Vagina (tissue), 2 donors: ENCODE measurements at regions not wholly inside any gene's neighbourhood (a gene's known extent, or its start where the extent isn't known, plus 50 kb on each side); places are given as distances from the start of the nearest gene placed in this dataset.

Source experiments
- DNase-seq, 2 donors: peaks; one replicate each; pipeline ENCODE4 v3.0.0-alpha.2; 2017; ENCODE audit errors: extremely low spot score in 2 of 2
- H3K27ac ChIP-seq: fragments of 200-600 bp; sonication (generic); one replicate; pipeline ENCODE4 v1.5.1; 2019
- H3K27me3 ChIP-seq: fragments of 200-600 bp; sonication (generic); one replicate; pipeline ENCODE4 v1.5.1; 2019
- H3K36me3 ChIP-seq, 2 donors: fragments of 200-600 bp; sonication (generic); one replicate each; pipeline ENCODE4 v1.5.1; 2017 to 2019
- H3K4me1 ChIP-seq: fragments of 200-600 bp; sonication (generic); one replicate; pipeline ENCODE4 v1.5.1; 2019
- H3K4me3 ChIP-seq, 2 donors: fragments of 200-600 bp; sonication (generic); 1 replicate in 1 of 2; 2 replicates in 1 of 2; pipeline ENCODE4 v1.5.1; 2016 to 2019
- H3K9me3 ChIP-seq: fragments of 200-600 bp; sonication (generic); one replicate; pipeline ENCODE4 v1.5.1; 2019
- CTCF ChIP-seq, 3 experiments: fragments of 450-650 bp in 2 of 3; fragments of 200-600 bp in 1 of 3; sonication (generic) in 1 of 3; IDR thresholded peaks; one replicate each; pipeline ENCODE4 v1.5.1; 2017 to 2019; ENCODE audit warnings: antibody characterized with exemption in 3 of 3, mild to moderate bottlenecking in 2 of 3, moderate library complexity in 2 of 3
- POLR2A ChIP-seq, 2 donors: fragments of 450-650 bp; IDR thresholded peaks; one replicate each; pipeline ENCODE4 v1.6.1; 2017; ENCODE audit warnings: antibody characterized with exemption in 2 of 2, mild to moderate bottlenecking in 2 of 2, moderate library complexity in 2 of 2
- POLR2AphosphoS5 ChIP-seq, 2 donors: sonication (generic); formaldehyde crosslinking; IDR thresholded peaks; one replicate each; pipeline ENCODE4 v1.9.0; 2017; ENCODE audit warnings: antibody characterized with exemption in 2 of 2, mild to moderate bottlenecking in 2 of 2, low read depth in 1 of 2; ENCODE audit not compliant: insufficient read depth in 1 of 2
- intact Hi-C: fragments of 100-400 bp; cut with DNase I; formaldehyde crosslinking; loops from one replicate; pipeline ENCODE4 v1.15.1; 2023

GRCh38 chr10:120711860-120712259 lies 139.3 kb upstream of the WDR11 start:
- intact Hi-C loops = no loop called here
- Histone ChIP-seq H3K27me3 (no peaks in the 10 kb centered on the region), H3K4me3 (no peak overlapping the region), H3K36me3 (no peaks in the 10 kb centered on the region), H3K27ac (no peak overlapping the region), H3K9me3 (no peaks in the 10 kb centered on the region), H3K4me1 (no peaks in the 10 kb centered on the region)
- DNase-seq = no peak
- TF ChIP-seq POLR2AphosphoS5 (IDR thresholded peaks at IDR 0.05; ENCODE audit: insufficient read depth in 1 of 2, low read depth in 1 of 2) (no peak), CTCF (IDR thresholded peaks at IDR 0.05) (no peak), POLR2A (IDR thresholded peaks at IDR 0.05) (no peak)

- H3K4me3 ChIP-seq = no peak overlapping the region
Measured at GRCh38 chr10:120713573-120714205, 137.5 kb upstream of the WDR11 start.

GRCh38 chr10:120715171-120715570 lies 136.0 kb upstream of the WDR11 start:
- intact Hi-C loops = no loop called here
- no peak overlapping the region for H3K4me3 ChIP-seq
- H3K9me3 ChIP-seq = no peaks in the 10 kb centered on the region
- no peaks in the 10 kb centered on the region for H3K36me3 ChIP-seq
- H3K27ac ChIP-seq = no peak overlapping the region
- H3K27me3 ChIP-seq = no peaks in the 10 kb centered on the region
- TF ChIP-seq CTCF (IDR thresholded peaks at IDR 0.05) (no peak), POLR2A (IDR thresholded peaks at IDR 0.05) (no peak), POLR2AphosphoS5 (IDR thresholded peaks at IDR 0.05; ENCODE audit: insufficient read depth in 1 of 2, low read depth in 1 of 2) (no peak)
- no peaks in the 10 kb centered on the region for H3K4me1 ChIP-seq
- no peak for DNase-seq

More at GRCh38 chr10:120713573-120714205, 137.5 kb upstream of the WDR11 start:
- Histone ChIP-seq H3K36me3 (no peaks in the 10 kb centered on the region), H3K27me3 (no peaks in the 10 kb centered on the region), H3K9me3 (no peaks in the 10 kb centered on the region), H3K27ac (no peak overlapping the region), H3K4me1 (no peaks in the 10 kb centered on the region)
- TF ChIP-seq POLR2AphosphoS5 (IDR thresholded peaks at IDR 0.05; ENCODE audit: insufficient read depth in 1 of 2, low read depth in 1 of 2) (no peak), POLR2A (IDR thresholded peaks at IDR 0.05) (no peak), CTCF (IDR thresholded peaks at IDR 0.05) (no peak)
- DNase-seq = no peak
- intact Hi-C loops = no loop called here

- Histone ChIP-seq H3K4me3 (no peak overlapping the region), H3K36me3 (no peaks in the 10 kb centered on the region), H3K4me1 (no peaks in the 10 kb centered on the region), H3K27ac (no peak overlapping the region), H3K9me3 (no peaks in the 10 kb centered on the region), H3K27me3 (no peaks in the 10 kb centered on the region)
- TF ChIP-seq POLR2A (IDR thresholded peaks at IDR 0.05) = no peak
- TF ChIP-seq CTCF (IDR thresholded peaks at IDR 0.05) = no peak
- no peak for TF ChIP-seq POLR2AphosphoS5 (IDR thresholded peaks at IDR 0.05; ENCODE audit: insufficient read depth in 1 of 2, low read depth in 1 of 2)
- no peak for DNase-seq
- intact Hi-C loops = no loop called here
Measured at GRCh38 chr10:120719333-120719732, 131.8 kb upstream of the WDR11 start.

GRCh38 chr10:120727001-120727400 lies 124.2 kb upstream of the WDR11 start:
- H3K27ac ChIP-seq = no peak overlapping the region
- no peak for TF ChIP-seq POLR2A (IDR thresholded peaks at IDR 0.05)
- TF ChIP-seq POLR2AphosphoS5 (IDR thresholded peaks at IDR 0.05; ENCODE audit: insufficient read depth in 1 of 2, low read depth in 1 of 2) = no peak
- no peak for TF ChIP-seq CTCF (IDR thresholded peaks at IDR 0.05)
- H3K4me3 ChIP-seq = no peak overlapping the region
- H3K36me3 ChIP-seq = no peaks in the 10 kb centered on the region
- DNase-seq = no peak
- H3K4me1 ChIP-seq = no peaks in the 10 kb centered on the region
- intact Hi-C loops = no loop called here
- H3K9me3 ChIP-seq = no peaks in the 10 kb centered on the region
- no peaks in the 10 kb centered on the region for H3K27me3 ChIP-seq
